ENCODE measurements at regions not wholly inside any gene's neighbourhood (a gene's known extent, or its start where the extent isn't known, plus 50 kb on each side); places are given as distances from the start of the nearest gene placed in this dataset.

- Mint-ChIP-seq H3K4me3 (no peak overlapping the region), H3K9me3 (no peaks in the 10 kb centered on the region), H3K27ac (no peak overlapping the region), H3K27me3 (peaks cover 4% of the 10 kb centered on the region), H3K36me3 (no peaks in the 10 kb centered on the region), H3K4me1 (no peaks in the 10 kb centered on the region)
Measured at GRCh38 chr9:107624234-107624948, 134.8 kb upstream of the KLF4 start.

GRCh38 chr9:107621436-107621835 is 131.9 kb upstream of the KLF4 start:
- Mint-ChIP-seq H3K36me3 (no peaks in the 10 kb centered on the region), H3K4me3 (no peak overlapping the region), H3K4me1 (no peaks in the 10 kb centered on the region), H3K27me3 (no peaks in the 10 kb centered on the region), H3K9me3 (no peaks in the 10 kb centered on the region), H3K27ac (peak overlapping the region in 1 of 3 donors; percentile 59)

- Mint-ChIP-seq H3K9me3 (no peaks in the 10 kb centered on the region), H3K4me1 (no peaks in the 10 kb centered on the region), H3K4me3 (no peak overlapping the region), H3K27ac (no peak overlapping the region), H3K36me3 (no peaks in the 10 kb centered on the region), H3K27me3 (no peaks in the 10 kb centered on the region)
Measured at GRCh38 chr9:107620801-107621200, 131.2 kb upstream of the KLF4 start.

GRCh38 chr9:107620236-107620635 is 130.7 kb upstream of the KLF4 start:
- H3K4me1 Mint-ChIP-seq: no peaks in the 10 kb centered on the region
- no peaks in the 10 kb centered on the region for H3K27me3 Mint-ChIP-seq
- H3K27ac Mint-ChIP-seq: no peak overlapping the region
- H3K4me3 Mint-ChIP-seq: no peak overlapping the region
- H3K36me3 Mint-ChIP-seq: no peaks in the 10 kb centered on the region
- no peaks in the 10 kb centered on the region for H3K9me3 Mint-ChIP-seq

- Mint-ChIP-seq H3K27ac (no peak overlapping the region), H3K27me3 (peaks cover 4% of the 10 kb centered on the region), H3K4me1 (no peaks in the 10 kb centered on the region), H3K4me3 (no peak overlapping the region), H3K9me3 (no peaks in the 10 kb centered on the region), H3K36me3 (no peaks in the 10 kb centered on the region)
Measured at GRCh38 chr9:107615321-107615720, 125.8 kb upstream of the KLF4 start.

GRCh38 chr9:107614765-107615164 is 125.2 kb upstream of the KLF4 start:
- no peak overlapping the region for H3K4me3 Mint-ChIP-seq
- H3K9me3 Mint-ChIP-seq: no peaks in the 10 kb centered on the region
- H3K36me3 Mint-ChIP-seq: no peaks in the 10 kb centered on the region
- H3K4me1 Mint-ChIP-seq: no peaks in the 10 kb centered on the region
- peaks cover 5% of the 10 kb centered on the region for H3K27me3 Mint-ChIP-seq
- H3K27ac Mint-ChIP-seq: no peak overlapping the region

- Mint-ChIP-seq H3K4me3 (no peak overlapping the region), H3K27me3 (peaks cover 5% of the 10 kb centered on the region), H3K9me3 (no peaks in the 10 kb centered on the region), H3K36me3 (no peaks in the 10 kb centered on the region), H3K4me1 (no peaks in the 10 kb centered on the region), H3K27ac (no peak overlapping the region)
Measured at GRCh38 chr9:107613321-107613720, 123.8 kb upstream of the KLF4 start.

- no peaks in the 10 kb centered on the region for H3K36me3 Mint-ChIP-seq
- no peaks in the 10 kb centered on the region for H3K4me1 Mint-ChIP-seq
- H3K4me3 Mint-ChIP-seq: no peak overlapping the region
- no peak overlapping the region for H3K27ac Mint-ChIP-seq
- H3K27me3 Mint-ChIP-seq: peaks cover 5% of the 10 kb centered on the region
- no peaks in the 10 kb centered on the region for H3K9me3 Mint-ChIP-seq
Measured at GRCh38 chr9:107612136-107612535, 122.6 kb upstream of the KLF4 start.

GRCh38 chr9:107609547-107609946 is 120.0 kb upstream of the KLF4 start:
- Mint-ChIP-seq H3K36me3 (no peaks in the 10 kb centered on the region), H3K4me1 (no peaks in the 10 kb centered on the region), H3K27me3 (peaks cover 5% of the 10 kb centered on the region), H3K9me3 (no peaks in the 10 kb centered on the region), H3K27ac (no peak overlapping the region), H3K4me3 (no peak overlapping the region)

GRCh38 chr9:107606149-107606790 is 116.7 kb upstream of the KLF4 start:
- no peaks in the 10 kb centered on the region for H3K4me1 Mint-ChIP-seq
- no peaks in the 10 kb centered on the region for H3K9me3 Mint-ChIP-seq
- H3K4me3 Mint-ChIP-seq: no peak overlapping the region
- H3K27me3 Mint-ChIP-seq: peaks cover 2% of the 10 kb centered on the region
- H3K36me3 Mint-ChIP-seq: no peaks in the 10 kb centered on the region
- no peak overlapping the region for H3K27ac Mint-ChIP-seq

GRCh38 chr9:107605041-107605440 is 115.5 kb upstream of the KLF4 start:
- H3K27ac Mint-ChIP-seq: no peak overlapping the region
- H3K4me1 Mint-ChIP-seq: no peaks in the 10 kb centered on the region
- H3K36me3 Mint-ChIP-seq: no peaks in the 10 kb centered on the region
- no peaks in the 10 kb centered on the region for H3K9me3 Mint-ChIP-seq
- H3K4me3 Mint-ChIP-seq: no peak overlapping the region
- peaks cover under 1% of the 10 kb centered on the region for H3K27me3 Mint-ChIP-seq

GRCh38 chr9:107603281-107603680 is 113.7 kb upstream of the KLF4 start:
- Mint-ChIP-seq H3K36me3 (no peaks in the 10 kb centered on the region), H3K27me3 (peaks cover 1% of the 10 kb centered on the region), H3K4me3 (no peak overlapping the region), H3K4me1 (no peaks in the 10 kb centered on the region), H3K9me3 (peaks cover 0 to 2% (median 0%) of the 10 kb centered on the region in 3 donors), H3K27ac (no peak overlapping the region)

GRCh38 chr9:107600060-107600573 is 110.5 kb upstream of the KLF4 start:
- Mint-ChIP-seq H3K36me3 (no peaks in the 10 kb centered on the region), H3K27ac (no peak overlapping the region), H3K9me3 (peaks cover 0 to 2% (median 0%) of the 10 kb centered on the region in 3 donors), H3K27me3 (peaks cover 3% of the 10 kb centered on the region), H3K4me1 (no peaks in the 10 kb centered on the region), H3K4me3 (no peak overlapping the region)

- Mint-ChIP-seq H3K36me3 (no peaks in the 10 kb centered on the region), H3K4me1 (no peaks in the 10 kb centered on the region), H3K4me3 (peak overlapping the region in 1 of 4 donors; percentile 39), H3K9me3 (peaks cover 0 to 2% (median 0%) of the 10 kb centered on the region in 3 donors), H3K27ac (no peak overlapping the region), H3K27me3 (peaks cover 3% of the 10 kb centered on the region)
Measured at GRCh38 chr9:107597743-107598217, 108.2 kb upstream of the KLF4 start.

- no peaks in the 10 kb centered on the region for H3K4me1 Mint-ChIP-seq
- no peaks in the 10 kb centered on the region for H3K36me3 Mint-ChIP-seq
- H3K4me3 Mint-ChIP-seq: no peak overlapping the region
- no peak overlapping the region for H3K27ac Mint-ChIP-seq
- H3K9me3 Mint-ChIP-seq: peaks cover 0 to 2% (median 0%) of the 10 kb centered on the region in 3 donors
- H3K27me3 Mint-ChIP-seq: peaks cover 6% of the 10 kb centered on the region
Measured at GRCh38 chr9:107594908-107595530, 105.5 kb upstream of the KLF4 start.

Measured in IgD-negative memory B cell (primary cell).